Breast epithelium (tissue), 4 donors: ENCODE measurements at regions not wholly inside any gene's neighbourhood (a gene's known extent, or its start where the extent isn't known, plus 50 kb on each side); places are given as distances from the start of the nearest gene placed in this dataset.

Experiments used
- DNase-seq, 2 donors: peaks; one replicate each; pipeline ENCODE4 v3.0.0-alpha.2; 2019; ENCODE audit warnings: low spot score in 2 of 2
- H3K27ac ChIP-seq, 2 donors: fragments of 200-600 bp; sonication (generic) in 1 of 2; one replicate each; pipeline ENCODE4 v1.5.1; 2016 to 2019; ENCODE audit warnings: mild to moderate bottlenecking in 1 of 2
- H3K27me3 ChIP-seq, 2 donors: fragments of 200-600 bp; sonication (generic) in 1 of 2; one replicate each; pipeline versions ENCODE4 v1.5.1 to v1.6.0; 2017 to 2019; ENCODE audit warnings: control low read depth in 1 of 2, mild to moderate bottlenecking in 1 of 2
- H3K36me3 ChIP-seq: fragments of 200-600 bp; one replicate; pipeline ENCODE4 v1.5.1; 2019
- H3K4me1 ChIP-seq, 2 donors: fragments of 200-600 bp; sonication (generic); one replicate each; pipeline ENCODE4 v1.5.1; 2016 to 2019; ENCODE audit warnings: control low read depth in 1 of 2
- H3K4me3 ChIP-seq, 3 donors: fragments of 200-600 bp; sonication (generic); 1 replicate in 2 of 3; 2 replicates in 1 of 3; pipeline ENCODE4 v1.5.1; 2016 to 2019; ENCODE audit warnings: mild to moderate bottlenecking in 3 of 3, moderate library complexity in 2 of 3
- H3K9me3 ChIP-seq, 2 donors: fragments of 200-600 bp; sonication (generic) in 1 of 2; one replicate each; pipeline ENCODE4 v1.5.1; 2016 to 2019; ENCODE audit warnings: control low read depth in 1 of 2
- CTCF ChIP-seq, 3 donors: fragments of 450-650 bp; IDR thresholded peaks; one replicate each; pipeline ENCODE4 v1.5.1; 2016 to 2017; ENCODE audit warnings: antibody characterized with exemption in 3 of 3, mild to moderate bottlenecking in 3 of 3, moderate library complexity in 3 of 3
- POLR2A ChIP-seq: fragments of 450-650 bp; IDR thresholded peaks from one replicate; pipeline ENCODE4 v1.6.1; 2016; ENCODE audit warnings: antibody characterized with exemption, mild to moderate bottlenecking, moderate library complexity
- POLR2AphosphoS5 ChIP-seq, 3 donors: sonication (generic); formaldehyde crosslinking; IDR thresholded peaks; one replicate each; pipeline ENCODE4 v1.6.1; 2017; ENCODE audit warnings: antibody characterized with exemption in 3 of 3
- intact Hi-C: fragments of 100-400 bp; cut with DNase I; formaldehyde crosslinking; loops from one replicate; pipeline ENCODE4 v1.15.1; 2023; ENCODE audit warnings: low total_unique reads

GRCh38 chr2:11014026-11014425 lies 102.3 kb downstream of the KCNF1 start:
- H3K27me3 ChIP-seq, result peaks cover 0 to 22% of the 10 kb centered on the region in 2 donors

GRCh38 chr2:11016735-11017388 lies 105.1 kb downstream of the KCNF1 start:
- H3K36me3 ChIP-seq, result no peaks in the 10 kb centered on the region
- no peak overlapping the region for H3K27ac ChIP-seq
- intact Hi-C loops, result no loop called here
- H3K27me3 ChIP-seq, result peaks cover 0 to 29% of the 10 kb centered on the region in 2 donors
- no peaks in the 10 kb centered on the region for H3K4me1 ChIP-seq
- TF ChIP-seq POLR2AphosphoS5 (IDR thresholded peaks at IDR 0.05), result no peak
- no peak for TF ChIP-seq POLR2A
- no peak for TF ChIP-seq CTCF (IDR thresholded peaks at IDR 0.05)
- peaks cover 0 to 6% of the 10 kb centered on the region in 2 donors for H3K9me3 ChIP-seq
- H3K4me3 ChIP-seq, result no peak overlapping the region
- DNase-seq, result no peak

More at GRCh38 chr2:11014026-11014425, 102.3 kb downstream of the KCNF1 start:
- peaks cover 0 to 15% of the 10 kb centered on the region in 2 donors for H3K9me3 ChIP-seq
- H3K4me1 ChIP-seq, result no peaks in the 10 kb centered on the region
- no peaks in the 10 kb centered on the region for H3K36me3 ChIP-seq
- no peak for DNase-seq
- intact Hi-C loops, result no loop called here
- no peak overlapping the region for H3K27ac ChIP-seq
- TF ChIP-seq POLR2A, result no peak
- no peak overlapping the region for H3K4me3 ChIP-seq

- no peaks in the 10 kb centered on the region for H3K9me3 ChIP-seq
- no peak overlapping the region for H3K27ac ChIP-seq
- DNase-seq, result no peak
- no peaks in the 10 kb centered on the region for H3K36me3 ChIP-seq
- no peaks in the 10 kb centered on the region for H3K4me1 ChIP-seq
- no peak overlapping the region for H3K4me3 ChIP-seq
- TF ChIP-seq POLR2AphosphoS5 (IDR thresholded peaks at IDR 0.05) (no peak), CTCF (IDR thresholded peaks at IDR 0.05) (no peak), POLR2A (no peak)
- peaks cover 0 to 29% of the 10 kb centered on the region in 2 donors for H3K27me3 ChIP-seq
- intact Hi-C loops, result no loop called here
Measured at GRCh38 chr2:11017921-11018320, 106.2 kb downstream of the KCNF1 start.

- Histone ChIP-seq H3K4me1 (no peaks in the 10 kb centered on the region), H3K36me3 (no peaks in the 10 kb centered on the region), H3K27ac (no peak overlapping the region), H3K9me3 (no peaks in the 10 kb centered on the region), H3K27me3 (peaks cover 0 to 29% of the 10 kb centered on the region in 2 donors), H3K4me3 (no peak overlapping the region)
- intact Hi-C loops, result no loop called here
- TF ChIP-seq POLR2A (no peak), POLR2AphosphoS5 (IDR thresholded peaks at IDR 0.05) (no peak)
- no peak for DNase-seq
Measured at GRCh38 chr2:11018651-11019185, 107.0 kb downstream of the KCNF1 start.

GRCh38 chr2:11019614-11020013 lies 107.9 kb downstream of the KCNF1 start:
- no peak for TF ChIP-seq CTCF (IDR thresholded peaks at IDR 0.05)
- no peak for TF ChIP-seq POLR2A
- no peak for TF ChIP-seq POLR2AphosphoS5 (IDR thresholded peaks at IDR 0.05)
- Histone ChIP-seq H3K9me3 (no peaks in the 10 kb centered on the region), H3K27ac (no peak overlapping the region), H3K4me1 (no peaks in the 10 kb centered on the region), H3K4me3 (no peak overlapping the region), H3K36me3 (no peaks in the 10 kb centered on the region), H3K27me3 (peaks cover 0 to 29% of the 10 kb centered on the region in 2 donors)
- intact Hi-C loops, result no loop called here
- no peak for DNase-seq

- intact Hi-C loops, result no loop called here
- TF ChIP-seq CTCF (IDR thresholded peaks at IDR 0.05), result no peak
- no peak for TF ChIP-seq POLR2AphosphoS5 (IDR thresholded peaks at IDR 0.05)
- TF ChIP-seq POLR2A, result no peak
- H3K27ac ChIP-seq, result no peak overlapping the region
- peaks cover 0 to 18% of the 10 kb centered on the region in 2 donors for H3K27me3 ChIP-seq
- H3K36me3 ChIP-seq, result no peaks in the 10 kb centered on the region
- no peak for DNase-seq
- no peaks in the 10 kb centered on the region for H3K4me1 ChIP-seq
- no peaks in the 10 kb centered on the region for H3K9me3 ChIP-seq
- no peak overlapping the region for H3K4me3 ChIP-seq
Measured at GRCh38 chr2:11022064-11022463, 110.3 kb downstream of the KCNF1 start.
